ENCODE measurements at regions not wholly inside any gene's neighbourhood (a gene's known extent, or its start where the extent isn't known, plus 50 kb on each side); places are given as distances from the start of the nearest gene placed in this dataset.
"Not testable (repeated sequence)": the region's sequence is repeated elsewhere in the genome, so short reads cannot be mapped to it uniquely, and the experiment has no call there.

DNA sequence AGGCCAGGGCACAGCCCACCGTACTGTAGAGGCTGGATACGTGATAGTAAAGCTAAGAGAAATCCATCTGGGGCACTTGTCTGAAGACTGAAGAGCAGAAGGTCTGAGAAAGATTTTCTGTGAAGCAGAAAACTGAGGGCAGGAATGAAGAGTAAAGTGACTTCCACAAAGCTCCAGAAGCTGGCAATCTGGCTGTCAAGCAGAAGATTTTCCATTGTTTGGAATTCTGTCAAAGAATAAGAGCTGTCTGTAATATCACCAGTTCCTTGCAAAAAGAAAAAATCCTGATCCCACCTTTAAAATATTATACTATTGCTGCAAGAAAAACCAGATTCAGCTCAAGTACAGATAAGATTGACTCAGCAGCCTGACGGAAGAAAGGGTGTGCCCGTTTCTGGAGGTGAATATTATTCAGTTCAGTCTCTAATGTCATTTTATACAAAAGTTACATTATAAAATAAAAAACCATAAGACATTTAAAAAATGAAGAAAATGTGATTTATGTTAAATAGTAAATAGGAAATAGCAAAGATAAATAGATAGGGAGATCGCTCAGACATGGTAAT is 550.4 kb upstream of the SGO1 start:
- ChIA-PET POLR2A (no interaction called here), CTCF (interaction anchor here (0.8 kb wide), 1 partner anchor 225 kb away, joined by 3 read pairs; no protein-coding TSS in a partner anchor)
- H3K4me3 Mint-ChIP-seq (ENCODE audit: unreplicated experiment) = no peak overlapping the region
- H3K27me3 Mint-ChIP-seq (ENCODE audit: insufficient read depth, unreplicated experiment) = no peaks in the 10 kb centered on the region
- no peaks in the 10 kb centered on the region for H3K4me1 Mint-ChIP-seq (ENCODE audit: insufficient read depth, unreplicated experiment)
- intact Hi-C loops (cut with micrococcal nuclease) = no loop called here
- no peak for DNase-seq (ENCODE audit: unreplicated experiment)
- H3K36me3 Mint-ChIP-seq (ENCODE audit: insufficient read depth, unreplicated experiment) = no peaks in the 10 kb centered on the region
- TF ChIP-seq, protein P1, sequence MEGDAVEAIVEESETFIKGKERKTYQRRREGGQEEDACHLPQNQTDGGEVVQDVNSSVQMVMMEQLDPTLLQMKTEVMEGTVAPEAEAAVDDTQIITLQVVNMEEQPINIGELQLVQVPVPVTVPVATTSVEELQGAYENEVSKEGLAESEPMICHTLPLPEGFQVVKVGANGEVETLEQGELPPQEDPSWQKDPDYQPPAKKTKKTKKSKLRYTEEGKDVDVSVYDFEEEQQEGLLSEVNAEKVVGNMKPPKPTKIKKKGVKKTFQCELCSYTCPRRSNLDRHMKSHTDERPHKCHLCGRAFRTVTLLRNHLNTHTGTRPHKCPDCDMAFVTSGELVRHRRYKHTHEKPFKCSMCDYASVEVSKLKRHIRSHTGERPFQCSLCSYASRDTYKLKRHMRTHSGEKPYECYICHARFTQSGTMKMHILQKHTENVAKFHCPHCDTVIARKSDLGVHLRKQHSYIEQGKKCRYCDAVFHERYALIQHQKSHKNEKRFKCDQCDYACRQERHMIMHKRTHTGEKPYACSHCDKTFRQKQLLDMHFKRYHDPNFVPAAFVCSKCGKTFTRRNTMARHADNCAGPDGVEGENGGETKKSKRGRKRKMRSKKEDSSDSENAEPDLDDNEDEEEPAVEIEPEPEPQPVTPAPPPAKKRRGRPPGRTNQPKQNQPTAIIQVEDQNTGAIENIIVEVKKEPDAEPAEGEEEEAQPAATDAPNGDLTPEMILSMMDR (IDR thresholded peaks at IDR 0.05; ENCODE audit: unreplicated experiment) = no peak
- no peak overlapping the region for H3K27ac Mint-ChIP-seq (ENCODE audit: low read depth, unreplicated experiment)
- no TSS peak for BruUV-seq (replicated peaks)
- no peaks in the 10 kb centered on the region for H3K9me3 Mint-ChIP-seq (ENCODE audit: unreplicated experiment)

GRCh38 chr3:20729185-20729584 is 543.2 kb upstream of the SGO1 start:
- H3K36me3 Mint-ChIP-seq (ENCODE audit: insufficient read depth, unreplicated experiment) = no peaks in the 10 kb centered on the region
- TF ChIP-seq, protein P1 (IDR thresholded peaks at IDR 0.05; ENCODE audit: unreplicated experiment) = no peak
- H3K4me3 Mint-ChIP-seq (ENCODE audit: unreplicated experiment) = no peak overlapping the region
- no peaks in the 10 kb centered on the region for H3K27me3 Mint-ChIP-seq (ENCODE audit: insufficient read depth, unreplicated experiment)
- BruUV-seq (replicated peaks) = no TSS peak
- intact Hi-C loops (cut with micrococcal nuclease) = no loop called here
- POLR2A ChIA-PET = no interaction called here
- H3K4me1 Mint-ChIP-seq (ENCODE audit: insufficient read depth, unreplicated experiment) = no peaks in the 10 kb centered on the region
- CTCF ChIA-PET = interaction anchor here (0.9 kb wide), 1 partner anchor 10 kb away, joined by 3 read pairs; no protein-coding TSS in a partner anchor
- no peaks in the 10 kb centered on the region for H3K9me3 Mint-ChIP-seq (ENCODE audit: unreplicated experiment)
- H3K27ac Mint-ChIP-seq (ENCODE audit: low read depth, unreplicated experiment) = no peak overlapping the region
- DNase-seq (ENCODE audit: unreplicated experiment) = no peak

- no peak overlapping the region for H3K4me3 Mint-ChIP-seq (ENCODE audit: unreplicated experiment)
- intact Hi-C loops (cut with micrococcal nuclease) = no loop called here
- no peaks in the 10 kb centered on the region for H3K9me3 Mint-ChIP-seq (ENCODE audit: unreplicated experiment)
- TF ChIP-seq, protein P1 (IDR thresholded peaks at IDR 0.05; ENCODE audit: unreplicated experiment) = no peak
- no peak overlapping the region for H3K27ac Mint-ChIP-seq (ENCODE audit: low read depth, unreplicated experiment)
- no peaks in the 10 kb centered on the region for H3K27me3 Mint-ChIP-seq (ENCODE audit: insufficient read depth, unreplicated experiment)
- no peaks in the 10 kb centered on the region for H3K4me1 Mint-ChIP-seq (ENCODE audit: insufficient read depth, unreplicated experiment)
- DNase-seq (ENCODE audit: unreplicated experiment) = no peak
- no TSS peak for BruUV-seq (replicated peaks)
- POLR2A ChIA-PET = no interaction called here
- H3K36me3 Mint-ChIP-seq (ENCODE audit: insufficient read depth, unreplicated experiment) = no peaks in the 10 kb centered on the region
- CTCF ChIA-PET = no interaction called here
Observed at GRCh38 chr3:20726786-20727185, 540.8 kb upstream of the SGO1 start.

- ChIA-PET POLR2A (no interaction called here), CTCF (no interaction called here)
- intact Hi-C loops (cut with micrococcal nuclease) = no loop called here
- Mint-ChIP-seq H3K9me3 (ENCODE audit: unreplicated experiment) (no peaks in the 10 kb centered on the region), H3K4me3 (ENCODE audit: unreplicated experiment) (no peak overlapping the region), H3K27ac (ENCODE audit: low read depth, unreplicated experiment) (no peak overlapping the region), H3K27me3 (ENCODE audit: insufficient read depth, unreplicated experiment) (no peaks in the 10 kb centered on the region), H3K36me3 (ENCODE audit: insufficient read depth, unreplicated experiment) (no peaks in the 10 kb centered on the region), H3K4me1 (ENCODE audit: insufficient read depth, unreplicated experiment) (no peaks in the 10 kb centered on the region)
- no TSS peak for BruUV-seq (replicated peaks)
- TF ChIP-seq, protein P1 (IDR thresholded peaks at IDR 0.05; ENCODE audit: unreplicated experiment) = no peak
- no peak for DNase-seq (ENCODE audit: unreplicated experiment)
Observed at GRCh38 chr3:20724241-20724640, 538.2 kb upstream of the SGO1 start.

- H3K4me3 Mint-ChIP-seq (ENCODE audit: unreplicated experiment); H3K4me1 Mint-ChIP-seq (ENCODE audit: insufficient read depth, unreplicated experiment); H3K36me3 Mint-ChIP-seq (ENCODE audit: insufficient read depth, unreplicated experiment); BruUV-seq (replicated peaks); H3K27ac Mint-ChIP-seq (ENCODE audit: low read depth, unreplicated experiment); intact Hi-C loops (cut with micrococcal nuclease); H3K27me3 Mint-ChIP-seq (ENCODE audit: insufficient read depth, unreplicated experiment); DNase-seq (ENCODE audit: unreplicated experiment); H3K9me3 Mint-ChIP-seq (ENCODE audit: unreplicated experiment); POLR2A ChIA-PET: not testable (repeated sequence)
- CTCF ChIA-PET = interaction anchor here (0.6 to 1.3 kb wide), 2 partner anchors 18 to 22 kb away, joined by 3 to 5 read pairs; no protein-coding TSS in a partner anchor
Observed at GRCh38 chr3:20716425-20716824, 530.4 kb upstream of the SGO1 start.
